Right lobe of liver (tissue), 6 donors: ENCODE measurements at regions not wholly inside any gene's neighbourhood (a gene's known extent, or its start where the extent isn't known, plus 50 kb on each side); places are given as distances from the start of the nearest gene placed in this dataset.
"Not testable (repeated sequence)": the region's sequence is repeated elsewhere in the genome, so short reads cannot be mapped to it uniquely, and the experiment has no call there.

Source experiments
- ATAC-seq, 4 donors: fragments of 200-7000 bp; cut with Tn5 transposase; one replicate each; pipeline ENCODE4 v1.9.1; 2020; ENCODE audit warnings: mild to moderate bottlenecking in 4 of 4, moderate library complexity in 4 of 4
- DNase-seq, 3 donors: peaks; one replicate each; pipeline ENCODE4 v3.0.0-alpha.2; 2020
- H3K27ac ChIP-seq, 3 donors: fragments of 200-600 bp; one replicate each; pipeline ENCODE4 v1.8.0; 2022
- H3K27me3 ChIP-seq, 2 donors: fragments of 200-600 bp; one replicate each; pipeline ENCODE4 v1.8.0; 2022
- H3K36me3 ChIP-seq, 4 donors: fragments of 200-600 bp; sonication (generic) in 1 of 4; one replicate each; pipeline versions ENCODE4 v1.5.1 to v1.8.0; 2017 to 2022; ENCODE audit warnings: control low read depth in 1 of 4
- H3K4me1 ChIP-seq, 4 donors: fragments of 200-600 bp; sonication (generic) in 1 of 4; one replicate each; pipeline versions ENCODE4 v1.5.1 to v1.8.0; 2017 to 2022; ENCODE audit warnings: control low read depth in 1 of 4
- H3K4me3 ChIP-seq, 3 donors: fragments of 200-600 bp; one replicate each; pipeline ENCODE4 v1.8.0; 2022
- H3K9me3 ChIP-seq, 4 donors: fragments of 200-600 bp; sonication (generic) in 1 of 4; one replicate each; pipeline versions ENCODE4 v1.5.1 to v1.8.0; 2017 to 2022; ENCODE audit warnings: control low read depth in 1 of 4
- CTCF ChIP-seq, 4 donors: fragments of 200-600 bp in 3 of 4; fragments of 450-650 bp in 1 of 4; IDR thresholded peaks; one replicate each; pipeline versions ENCODE4 v1.5.1 to v1.8.0; 2016 to 2022; ENCODE audit warnings: antibody characterized with exemption in 4 of 4, mild to moderate bottlenecking in 2 of 4
- POLR2A ChIP-seq: fragments of 450-650 bp; IDR thresholded peaks from one replicate; pipeline ENCODE4 v1.6.1; 2017; ENCODE audit warnings: antibody characterized with exemption, mild to moderate bottlenecking
- WGBS: methylation state at CpG from one replicate; pipeline ENCODE4 v1.1.6; 2018; ENCODE audit warnings: low coverage, low lambda C conversion rate; ENCODE audit not compliant: insufficient coverage; ENCODE audit errors: missing lambda C conversion rate; 5-methylcytosine and 5-hydroxymethylcytosine counted together
- intact Hi-C, 2 donors: fragments of 100-400 bp; cut with DNase I; formaldehyde crosslinking; loops; one replicate each; pipeline versions ENCODE4 v1.11.2 to v1.14.1; 2022
- donor health status: DM: no; HTN: yes; CAD: no.
- donor health status: DM: no; HTN: no; CAD: no.
- donor health status: DM: no; HTN: no; CAD: no.
- donor health status: DM: no; HTN: yes; CAD: no.
- donor health status: DM: no; HTN: yes; CAD: no.

DNA sequence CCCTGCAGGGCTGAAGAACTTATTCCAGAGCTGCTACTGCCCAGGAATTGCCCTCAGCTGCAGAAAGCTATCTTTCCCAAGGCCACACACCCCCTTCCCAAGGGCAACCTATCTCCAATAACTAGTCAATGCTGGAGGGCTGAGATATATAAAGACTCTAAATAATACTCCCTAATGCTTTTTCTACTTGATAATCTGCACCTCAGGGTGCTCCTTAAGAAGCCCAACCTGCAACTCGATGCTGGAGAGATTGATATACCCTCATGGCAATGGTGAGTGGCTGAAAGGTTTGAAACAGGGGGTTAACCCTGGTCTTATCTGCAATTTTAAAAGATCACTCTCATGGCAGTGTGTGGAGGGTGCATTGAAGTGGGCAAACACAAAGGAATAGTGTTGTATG, 142.7 kb upstream of the APC start:
- ATAC-seq (no peak), DNase-seq (no peak)
- WGBS: 50% methylated on average over 1 of the region's 1 CpG
- H3K4me3 ChIP-seq: no peak overlapping the region
- no peak overlapping the region for H3K27ac ChIP-seq
- no peaks in the 10 kb centered on the region for H3K9me3 ChIP-seq
- H3K27me3 ChIP-seq: no peaks in the 10 kb centered on the region
- H3K36me3 ChIP-seq: no peaks in the 10 kb centered on the region
- intact Hi-C loops: no loop called here
- H3K4me1 ChIP-seq: no peaks in the 10 kb centered on the region
- TF ChIP-seq POLR2A (no peak), CTCF (IDR thresholded peaks at IDR 0.05) (no peak)

DNA sequence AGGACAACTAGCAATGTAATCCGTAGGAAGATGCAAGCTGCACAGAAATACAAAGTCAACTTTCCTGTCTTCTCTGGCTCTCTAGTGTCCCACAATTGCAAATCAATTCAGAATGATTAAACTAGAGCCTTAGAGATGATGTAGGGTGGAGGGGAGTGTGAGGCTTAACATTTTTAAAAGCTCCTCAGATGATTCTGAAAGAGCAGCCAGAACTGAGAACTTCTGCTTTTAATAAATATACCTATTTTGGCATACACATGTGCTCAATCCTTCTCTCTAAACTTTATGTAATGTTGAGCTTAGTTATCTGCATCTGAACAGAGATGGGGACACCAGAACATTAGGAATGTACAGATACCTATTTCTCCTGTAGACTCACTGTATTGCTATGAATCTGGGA, 139.9 kb upstream of the APC start:
- Histone ChIP-seq H3K36me3 (no peaks in the 10 kb centered on the region), H3K9me3 (no peaks in the 10 kb centered on the region), H3K27me3 (no peaks in the 10 kb centered on the region), H3K27ac (no peak overlapping the region), H3K4me3 (no peak overlapping the region), H3K4me1 (no peaks in the 10 kb centered on the region)
- WGBS: 92% methylated on average over 1 of the region's 1 CpG
- ATAC-seq (no peak), DNase-seq (no peak)
- TF ChIP-seq POLR2A (no peak), CTCF (IDR thresholded peaks at IDR 0.05) (no peak)
- intact Hi-C loops: no loop called here

DNA sequence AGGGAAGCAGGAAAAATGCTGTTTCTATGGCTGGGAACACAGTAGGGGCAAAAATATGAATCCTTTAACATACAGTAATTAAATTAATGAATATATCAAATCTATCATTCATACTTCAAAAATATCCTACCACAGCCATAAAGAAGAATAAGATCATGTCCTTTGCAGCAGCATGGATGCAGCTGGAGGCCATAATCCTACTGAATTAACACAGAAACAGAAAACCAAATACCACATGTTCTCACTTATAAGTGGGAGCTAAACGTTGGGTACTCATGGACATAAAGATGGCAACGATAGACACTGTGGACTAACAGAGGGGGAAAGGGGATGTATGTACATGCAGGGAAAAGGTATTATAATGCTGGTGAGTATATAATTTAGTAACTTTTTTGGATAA, 137.2 kb upstream of the APC start:
- H3K4me1 ChIP-seq, intact Hi-C loops, H3K27ac ChIP-seq, ATAC-seq, DNase-seq, H3K36me3 ChIP-seq, H3K27me3 ChIP-seq, H3K9me3 ChIP-seq, H3K4me3 ChIP-seq: not testable (repeated sequence)
- WGBS: 36% methylated on average over 2 of the region's 2 CpGs

GRCh38 chr5:112604732-112605630, 132.7 kb upstream of the APC start:
- 22% methylated on average over 2 of the region's 2 CpGs for WGBS
- H3K4me1 ChIP-seq: peaks cover 0 to 3% (median 0%) of the 10 kb centered on the region in 4 donors
- H3K27ac ChIP-seq: no peak overlapping the region
- ATAC-seq (peak; percentile 63 to 95 (median 80)), DNase-seq (no peak)
- H3K9me3 ChIP-seq: no peaks in the 10 kb centered on the region
- H3K4me3 ChIP-seq: no peak overlapping the region
- no peaks in the 10 kb centered on the region for H3K36me3 ChIP-seq
- TF ChIP-seq POLR2A: no peak
- peak in 2 of 4 donors; percentile 30 to 36 for TF ChIP-seq CTCF (IDR thresholded peaks at IDR 0.05)
- H3K27me3 ChIP-seq: no peaks in the 10 kb centered on the region
- intact Hi-C loops: no loop called here

- Histone ChIP-seq H3K36me3 (no peaks in the 10 kb centered on the region), H3K27ac (no peak overlapping the region), H3K4me1 (peaks cover 0 to 3% (median 0%) of the 10 kb centered on the region in 4 donors), H3K4me3 (no peak overlapping the region), H3K27me3 (no peaks in the 10 kb centered on the region), H3K9me3 (no peaks in the 10 kb centered on the region)
- DNase-seq (no peak), ATAC-seq (no peak)
- WGBS: no CpG with 5 or more reads among the region's 1 CpG
- TF ChIP-seq CTCF (IDR thresholded peaks at IDR 0.05) (no peak), POLR2A (no peak)
- intact Hi-C loops: no loop called here
Observed at GRCh38 chr5:112608975-112609374, 128.7 kb upstream of the APC start.
